ENCODE measurements at regions not wholly inside any gene's neighbourhood (a gene's known extent, or its start where the extent isn't known, plus 50 kb on each side); places are given as distances from the start of the nearest gene placed in this dataset.

DNA sequence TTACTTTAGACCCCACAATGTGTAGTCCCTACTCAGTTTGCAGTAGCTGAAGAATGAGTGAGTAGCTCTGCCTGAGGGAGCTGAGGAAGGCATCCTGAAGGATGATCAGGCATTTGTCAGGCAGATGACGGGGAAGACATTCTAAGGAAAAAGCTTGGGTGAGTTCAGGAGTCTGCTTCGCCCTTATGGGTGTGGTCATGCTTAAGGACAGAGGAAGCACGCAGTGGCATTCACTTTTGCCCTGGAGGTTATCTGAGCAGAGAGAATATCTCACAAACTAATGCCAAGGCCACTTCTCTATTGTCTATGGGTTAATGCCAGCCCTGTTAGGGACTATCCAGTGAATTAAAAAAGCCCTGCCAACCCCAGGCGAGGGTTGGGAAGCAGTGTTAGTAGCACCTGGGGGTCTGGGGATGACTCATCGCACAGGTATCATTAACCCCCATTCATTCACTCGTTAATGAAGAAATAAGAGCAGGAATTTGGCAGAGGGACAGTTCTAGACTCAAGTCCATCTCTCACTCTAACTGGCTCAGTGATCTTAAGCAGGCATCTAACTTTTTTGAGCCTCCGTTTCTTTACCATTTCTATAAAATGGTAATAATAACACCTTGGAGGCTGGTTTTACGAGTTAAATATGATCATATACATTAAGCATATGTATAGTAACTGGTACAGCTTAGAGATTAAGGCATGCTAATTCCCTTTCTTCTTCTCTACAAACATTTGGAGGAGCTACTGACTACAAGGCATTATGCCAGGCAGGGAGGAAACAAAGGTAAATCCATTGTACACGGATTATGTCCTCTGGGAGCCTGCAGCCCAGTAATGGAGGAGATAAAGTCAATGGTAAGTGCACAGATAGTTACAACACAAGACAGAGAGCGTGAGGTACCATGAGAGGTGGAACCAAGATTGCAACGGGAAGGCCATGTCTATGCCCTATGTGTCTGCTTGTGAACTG, 93.2 kb upstream of the AKIRIN2 start:
- H3K27me3 Mint-ChIP-seq = no peaks in the 10 kb centered on the region
- H3K27ac Mint-ChIP-seq = no peak overlapping the region
- no peaks in the 10 kb centered on the region for H3K4me1 Mint-ChIP-seq (ENCODE audit: low read depth in 2 of 2)
- H3K9me3 Mint-ChIP-seq = no peaks in the 10 kb centered on the region
- ATAC-seq (replicated peaks) = no peak
- no peak for DNase-seq
- no peak overlapping the region for H3K4me3 Mint-ChIP-seq
- no peaks in the 10 kb centered on the region for H3K36me3 Mint-ChIP-seq (ENCODE audit: insufficient read depth)

DNA sequence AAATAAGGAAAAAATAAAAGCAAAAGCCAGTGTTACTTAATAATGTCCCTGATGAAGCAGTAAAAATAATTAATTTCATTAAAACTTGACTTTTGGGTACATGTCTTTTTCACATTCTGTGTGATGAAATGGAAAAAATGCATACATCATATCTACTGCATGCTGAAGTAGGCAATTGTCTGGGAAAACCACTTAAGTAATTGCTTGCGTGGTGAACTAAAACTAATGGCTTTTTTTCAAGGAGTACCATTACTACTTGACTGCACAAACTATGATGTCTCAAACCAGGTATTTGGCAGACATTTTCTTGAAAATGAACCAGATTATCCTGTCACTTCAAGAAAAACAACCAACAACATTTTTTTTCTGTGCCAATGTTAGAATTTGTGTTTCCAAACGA, 91.3 kb upstream of the AKIRIN2 start:
- no peak for ATAC-seq (replicated peaks)
- H3K27me3 Mint-ChIP-seq = no peaks in the 10 kb centered on the region
- H3K4me1 Mint-ChIP-seq (ENCODE audit: low read depth in 2 of 2) = no peaks in the 10 kb centered on the region
- no peaks in the 10 kb centered on the region for H3K36me3 Mint-ChIP-seq (ENCODE audit: insufficient read depth)
- H3K27ac Mint-ChIP-seq = no peak overlapping the region
- H3K9me3 Mint-ChIP-seq = no peaks in the 10 kb centered on the region
- no peak for DNase-seq
- no peak overlapping the region for H3K4me3 Mint-ChIP-seq

- ATAC-seq (replicated peaks) (no peak), DNase-seq (no peak)
- Mint-ChIP-seq H3K4me1 (ENCODE audit: low read depth in 2 of 2) (no peaks in the 10 kb centered on the region), H3K27me3 (no peaks in the 10 kb centered on the region), H3K36me3 (ENCODE audit: insufficient read depth) (no peaks in the 10 kb centered on the region), H3K9me3 (no peaks in the 10 kb centered on the region), H3K27ac (no peak overlapping the region), H3K4me3 (no peak overlapping the region)
These were observed 89.9 kb upstream of the AKIRIN2 start for GRCh38 chr6:87791982-87792381.

DNA sequence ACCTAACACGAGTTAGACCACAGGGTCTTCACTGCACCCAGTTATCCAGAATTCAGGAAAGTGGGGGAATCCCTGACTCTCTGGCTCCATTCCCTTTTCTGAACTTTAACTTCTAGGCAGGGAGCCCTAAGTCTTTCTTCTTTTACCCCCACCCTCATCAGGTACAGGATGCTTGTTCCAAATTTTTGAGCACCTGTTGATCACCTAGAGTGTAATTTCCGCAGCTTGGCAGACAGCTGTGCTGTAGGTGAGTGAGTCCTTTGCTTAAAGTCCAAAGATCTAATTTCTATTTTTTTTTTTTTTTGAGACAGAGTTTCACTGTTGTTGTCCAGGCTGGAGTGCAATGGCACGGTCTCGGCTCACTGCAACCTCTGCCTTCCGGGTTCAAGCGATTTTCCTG, 89.5 kb upstream of the AKIRIN2 start:
- DNase-seq = no peak
- no peaks in the 10 kb centered on the region for H3K27me3 Mint-ChIP-seq
- H3K9me3 Mint-ChIP-seq = no peaks in the 10 kb centered on the region
- H3K36me3 Mint-ChIP-seq (ENCODE audit: insufficient read depth) = no peaks in the 10 kb centered on the region
- H3K4me3 Mint-ChIP-seq = no peak overlapping the region
- no peak for ATAC-seq (replicated peaks)
- no peaks in the 10 kb centered on the region for H3K4me1 Mint-ChIP-seq (ENCODE audit: low read depth in 2 of 2)
- H3K27ac Mint-ChIP-seq = no peak overlapping the region

- Mint-ChIP-seq H3K27ac (no peak overlapping the region), H3K27me3 (no peaks in the 10 kb centered on the region), H3K4me3 (no peak overlapping the region), H3K4me1 (ENCODE audit: low read depth in 2 of 2) (no peaks in the 10 kb centered on the region), H3K36me3 (ENCODE audit: insufficient read depth) (no peaks in the 10 kb centered on the region), H3K9me3 (no peaks in the 10 kb centered on the region)
- DNase-seq (no peak), ATAC-seq (replicated peaks) (no peak)
These were observed 89.0 kb upstream of the AKIRIN2 start for GRCh38 chr6:87791029-87791428.

GRCh38 chr6:87789900-87790290, 87.9 kb upstream of the AKIRIN2 start:
- H3K9me3 Mint-ChIP-seq = no peaks in the 10 kb centered on the region
- ATAC-seq (replicated peaks) = no peak
- no peak overlapping the region for H3K27ac Mint-ChIP-seq
- no peaks in the 10 kb centered on the region for H3K4me1 Mint-ChIP-seq (ENCODE audit: low read depth in 2 of 2)
- H3K27me3 Mint-ChIP-seq = no peaks in the 10 kb centered on the region
- no peak for DNase-seq
- no peak overlapping the region for H3K4me3 Mint-ChIP-seq
- no peaks in the 10 kb centered on the region for H3K36me3 Mint-ChIP-seq (ENCODE audit: insufficient read depth)

DNA sequence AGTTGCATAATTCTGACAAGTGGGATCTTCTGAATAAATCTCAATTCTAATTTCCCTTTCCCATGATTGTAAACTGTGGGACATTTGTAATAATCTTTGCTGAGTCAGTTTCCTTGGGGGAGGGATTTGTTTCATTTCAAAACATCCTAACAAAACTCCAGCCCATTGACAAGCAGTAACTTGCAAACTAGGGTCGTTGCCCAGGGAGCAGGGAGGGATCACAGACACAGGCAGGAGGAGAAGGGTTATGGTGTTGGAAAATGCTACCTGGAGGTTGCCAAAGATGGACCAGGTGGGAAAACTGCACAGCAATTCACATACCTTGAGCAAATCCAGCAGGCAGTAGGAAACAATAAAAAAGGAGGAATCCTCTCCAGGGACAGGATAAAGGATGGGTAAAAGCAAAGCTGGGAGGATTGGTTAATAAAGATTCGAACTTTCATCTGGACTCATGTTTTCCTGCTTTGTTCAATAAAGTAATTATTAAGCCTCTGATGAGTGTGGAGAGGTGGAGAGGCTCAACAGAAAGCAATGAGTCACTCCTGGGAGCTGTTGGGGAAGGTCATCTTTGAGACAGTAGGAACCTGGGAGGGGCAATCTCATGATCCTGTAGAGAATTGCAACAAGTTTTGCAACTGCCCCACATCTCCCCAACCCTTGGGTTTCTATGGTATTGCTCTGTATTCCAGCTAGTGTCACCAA, 87.3 kb upstream of the AKIRIN2 start:
- H3K27me3 Mint-ChIP-seq = no peaks in the 10 kb centered on the region
- no peaks in the 10 kb centered on the region for H3K36me3 Mint-ChIP-seq (ENCODE audit: insufficient read depth)
- no peak overlapping the region for H3K27ac Mint-ChIP-seq
- H3K4me1 Mint-ChIP-seq (ENCODE audit: low read depth in 2 of 2) = no peaks in the 10 kb centered on the region
- H3K9me3 Mint-ChIP-seq = no peaks in the 10 kb centered on the region
- H3K4me3 Mint-ChIP-seq = no peak overlapping the region
- ATAC-seq (replicated peaks) (no peak), DNase-seq (no peak)

GRCh38 chr6:87788141-87788540, 86.1 kb upstream of the AKIRIN2 start:
- DNase-seq (no peak), ATAC-seq (replicated peaks) (no peak)
- no peaks in the 10 kb centered on the region for H3K36me3 Mint-ChIP-seq (ENCODE audit: insufficient read depth)
- H3K27ac Mint-ChIP-seq = no peak overlapping the region
- H3K9me3 Mint-ChIP-seq = no peaks in the 10 kb centered on the region
- no peaks in the 10 kb centered on the region for H3K27me3 Mint-ChIP-seq
- H3K4me1 Mint-ChIP-seq (ENCODE audit: low read depth in 2 of 2) = no peaks in the 10 kb centered on the region
- no peak overlapping the region for H3K4me3 Mint-ChIP-seq

- Mint-ChIP-seq H3K4me3 (no peak overlapping the region), H3K4me1 (ENCODE audit: low read depth in 2 of 2) (no peaks in the 10 kb centered on the region), H3K27ac (peak overlapping the region in 1 of 2 donors; percentile 27), H3K27me3 (peaks cover 0 to 7% of the 10 kb centered on the region in 2 donors), H3K9me3 (no peaks in the 10 kb centered on the region), H3K36me3 (ENCODE audit: insufficient read depth) (no peaks in the 10 kb centered on the region)
- DNase-seq (no peak), ATAC-seq (replicated peaks) (no peak)
These were observed 83.3 kb upstream of the AKIRIN2 start for GRCh38 chr6:87785229-87785862.

- Mint-ChIP-seq H3K9me3 (no peaks in the 10 kb centered on the region), H3K36me3 (ENCODE audit: insufficient read depth) (no peaks in the 10 kb centered on the region), H3K27me3 (peaks cover 0 to 8% of the 10 kb centered on the region in 2 donors), H3K4me3 (no peak overlapping the region), H3K27ac (no peak overlapping the region), H3K4me1 (ENCODE audit: low read depth in 2 of 2) (no peaks in the 10 kb centered on the region)
- ATAC-seq (replicated peaks) (no peak), DNase-seq (no peak)
These were observed 82.7 kb upstream of the AKIRIN2 start for GRCh38 chr6:87784690-87785089.

DNA sequence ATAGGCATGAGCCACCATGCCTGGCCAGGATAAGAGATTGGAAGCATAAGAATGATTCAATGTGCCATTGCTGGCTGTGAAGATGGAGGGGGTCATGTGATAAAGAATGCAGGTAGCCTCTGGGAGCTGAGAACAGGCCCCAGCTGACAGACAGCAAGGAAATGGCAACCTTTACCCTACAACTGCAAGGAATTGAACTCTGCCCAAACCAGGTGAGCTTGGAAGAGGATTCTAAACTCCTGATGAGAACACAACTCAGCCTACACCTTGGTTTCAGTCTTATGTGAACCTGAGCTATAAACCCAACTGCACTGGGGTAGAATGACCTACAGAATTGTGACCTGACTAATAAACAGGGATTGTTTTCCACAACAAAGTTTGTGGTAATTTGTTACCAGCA, 82.0 kb upstream of the AKIRIN2 start:
- ATAC-seq (replicated peaks) (no peak), DNase-seq (no peak)
- H3K4me1 Mint-ChIP-seq (ENCODE audit: low read depth in 2 of 2) = no peaks in the 10 kb centered on the region
- peaks cover 0 to 8% of the 10 kb centered on the region in 2 donors for H3K27me3 Mint-ChIP-seq
- H3K9me3 Mint-ChIP-seq = no peaks in the 10 kb centered on the region
- H3K27ac Mint-ChIP-seq = no peak overlapping the region
- H3K36me3 Mint-ChIP-seq (ENCODE audit: insufficient read depth) = no peaks in the 10 kb centered on the region
- no peak overlapping the region for H3K4me3 Mint-ChIP-seq

DNA sequence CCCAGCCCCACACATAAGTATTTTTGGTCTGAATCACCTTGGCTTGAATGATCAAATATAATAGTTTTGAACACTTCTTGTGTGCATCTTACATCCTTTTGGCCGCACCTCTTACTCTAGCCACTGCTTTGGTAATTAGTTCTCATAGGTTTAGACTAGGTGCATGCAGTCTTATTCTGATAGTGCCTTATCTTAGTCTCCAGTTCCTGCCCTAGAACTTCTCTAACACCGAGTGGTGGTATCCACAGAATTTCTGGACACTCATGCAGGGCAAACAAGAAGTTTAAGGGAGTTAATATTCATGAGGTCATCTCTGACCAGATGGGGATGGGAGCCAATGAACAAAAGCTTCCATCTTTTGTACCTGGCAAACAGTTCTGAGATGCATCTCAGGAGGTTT, 77.5 kb upstream of the AKIRIN2 start:
- H3K4me3 Mint-ChIP-seq = no peak overlapping the region
- H3K27ac Mint-ChIP-seq = no peak overlapping the region
- H3K36me3 Mint-ChIP-seq (ENCODE audit: insufficient read depth) = no peaks in the 10 kb centered on the region

DNA sequence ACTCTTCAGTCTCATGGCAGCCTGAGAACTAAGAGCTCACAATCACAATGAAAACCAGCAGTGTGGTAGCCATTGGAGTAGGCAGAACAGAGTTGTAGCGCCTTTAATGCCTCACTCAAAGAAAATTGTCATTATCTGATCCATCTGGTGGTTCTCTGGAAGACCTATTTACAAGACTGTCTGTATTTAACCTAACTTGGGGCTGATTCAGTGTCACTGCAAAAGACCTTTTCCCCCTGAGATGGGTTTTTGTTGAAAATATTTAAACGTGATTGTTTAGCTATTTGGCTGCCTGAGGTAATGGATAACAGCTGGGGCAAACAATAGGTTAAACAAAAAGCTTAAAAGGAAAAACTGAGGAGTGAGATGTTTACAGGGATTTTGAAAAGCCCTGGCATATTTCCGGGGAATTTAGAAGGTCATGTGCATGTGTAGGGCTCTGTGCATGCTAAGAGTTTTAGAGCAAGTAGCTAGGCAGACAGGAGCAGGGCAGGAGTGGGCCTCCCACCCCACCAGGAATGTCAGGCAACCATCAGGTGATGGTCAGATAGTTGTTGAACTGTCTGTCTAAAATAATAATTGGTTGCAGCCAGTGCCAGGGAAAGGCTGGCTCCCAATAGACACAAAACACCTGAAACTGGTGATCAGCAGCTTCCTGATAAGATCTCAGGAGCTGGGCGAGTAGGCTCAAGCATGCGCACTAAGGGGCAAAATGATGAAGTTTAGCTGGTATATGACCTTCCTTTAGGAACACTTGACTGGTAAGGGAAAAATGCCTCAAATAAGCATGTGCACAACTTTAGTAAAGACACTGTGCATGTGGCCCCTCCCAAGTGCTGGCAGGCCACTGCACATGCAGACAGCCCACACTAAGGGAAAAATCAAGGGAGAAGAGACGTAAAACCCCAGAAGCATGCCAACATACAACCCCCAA, 70.8 kb upstream of the AKIRIN2 start:
- ATAC-seq (replicated peaks) = no peak
- H3K36me3 Mint-ChIP-seq (ENCODE audit: insufficient read depth) = no peaks in the 10 kb centered on the region

More for the DNA sequence above, 77.5 kb upstream of the AKIRIN2 start:
- no peaks in the 10 kb centered on the region for H3K9me3 Mint-ChIP-seq
- H3K27me3 Mint-ChIP-seq = peaks cover 0 to 8% of the 10 kb centered on the region in 2 donors
- peaks cover 0 to 3% of the 10 kb centered on the region in 2 donors for H3K4me1 Mint-ChIP-seq (ENCODE audit: low read depth in 2 of 2)
- DNase-seq (no peak), ATAC-seq (replicated peaks) (no peak)

More for the DNA sequence above, 70.8 kb upstream of the AKIRIN2 start:
- Mint-ChIP-seq H3K4me3 (no peak overlapping the region), H3K27me3 (no peaks in the 10 kb centered on the region), H3K27ac (no peak overlapping the region), H3K9me3 (no peaks in the 10 kb centered on the region), H3K4me1 (ENCODE audit: low read depth in 2 of 2) (peaks cover 0 to 3% of the 10 kb centered on the region in 2 donors)
- no peak for DNase-seq

Measured in effector memory CD8-positive, alpha-beta T cell (primary cell).